K562 (cell line): ENCODE measurements at regions not wholly inside any gene's neighbourhood (a gene's known extent, or its start where the extent isn't known, plus 50 kb on each side); places are given as distances from the start of the nearest gene placed in this dataset.
"Not testable (repeated sequence)": the region's sequence is repeated elsewhere in the genome, so short reads cannot be mapped to it uniquely, and the experiment has no call there.

ENCODE experiments used
- ATAC-seq: fragments of 200-7000 bp; cut with Tn5 transposase; 3 replicates; pipeline ENCODE4 v1.9.1; 2020; ENCODE audit warnings: moderate library complexity
- BruUV-seq: library from RNA; stranded (reverse); fragments of 400-500 nt; replicated peaks from 2 replicates; lab custom pipeline; 2021; lab: Mats Ljungman, UMichigan
- CTCF ChIA-PET: fragments of 300-600 bp; formaldehyde crosslinking; extraction: SDS; loops from one replicate; lab custom pipeline; 2021; ENCODE audit warnings: low intra/inter-chr PET ratio; lab: Yijun Ruan, JAX
- POLR2A ChIA-PET: fragments of 300-600, 350-650 bp; sonication (Branson Sonifier 250); formaldehyde crosslinking; extraction: SDS; loops from one replicate; lab custom pipeline; 2021; ENCODE audit warnings: antibody characterized with exemption, inconsistent platforms; lab: Yijun Ruan, JAX
- DNase-seq, 4 experiments: peaks; one replicate each; pipeline versions ENCODE4 v3.0.0 to v3.0.0-alpha.2; 2011 to 2018; ENCODE audit warnings: low spot score in 3 of 4, mixed read lengths in 3 of 4; ENCODE audit errors: extremely low read depth in 1 of 4
- FAIRE-seq: peaks from 2 replicates; lab custom pipeline; 2011; peaks lifted over from hg19 to GRCh38; lab: Jason Lieb, UNC
- H2AFZ ChIP-seq: 2 replicates; pipeline ENCODE4 v1.6.0; 2011; ENCODE audit warnings: low read depth, low read length, control low read depth, inconsistent platforms
- H3K27ac ChIP-seq: fragments of 200-600 bp; 3 replicates; pipeline ENCODE4 v1.8.0; 2011; ENCODE audit warnings: low read depth, mild to moderate bottlenecking, control low read depth, inconsistent platforms, low read length, moderate library complexity, mixed read lengths; ENCODE audit errors: extremely low read depth
- H3K27me3 ChIP-seq, 2 experiments: fragments of 300-600 bp in 1 of 2; 2 replicates in 1 of 2; 3 replicates in 1 of 2; pipeline versions ENCODE4 v1.6.0 to v1.8.0; 2011; ENCODE audit warnings: inconsistent platforms in 2 of 2, low read length in 2 of 2, mild to moderate bottlenecking in 1 of 2, mixed read lengths in 1 of 2, moderate library complexity in 1 of 2; ENCODE audit not compliant: control insufficient read depth in 2 of 2, insufficient read depth in 2 of 2
- H3K36me3 ChIP-seq: fragments of 300-600 bp; 3 replicates; pipeline ENCODE4 v1.8.0; 2011; ENCODE audit warnings: mild to moderate bottlenecking, low read length, inconsistent platforms; ENCODE audit not compliant: control insufficient read depth, insufficient read depth
- H3K4me1 ChIP-seq, 2 experiments: fragments of 200-600 bp in 1 of 2; replicated peaks in 1 of 2; 2 replicates in 1 of 2; 3 replicates in 1 of 2; pipeline versions ENCODE4 v1.5.1 to v1.8.0; 2011; ENCODE audit warnings: inconsistent platforms in 2 of 2, low read length in 2 of 2, mild to moderate bottlenecking in 1 of 2, mixed read lengths in 1 of 2, moderate library complexity in 1 of 2; ENCODE audit not compliant: control insufficient read depth in 2 of 2, insufficient read depth in 2 of 2
- H3K4me2 ChIP-seq: 2 replicates; pipeline ENCODE4 v1.6.1; 2011; ENCODE audit warnings: low read length, control low read depth, inconsistent platforms, mixed read lengths; ENCODE audit not compliant: insufficient read depth
- H3K4me3 ChIP-seq: fragments of 200-600 bp; sonication (generic), shearing (Covaris generic); 2 replicates; pipeline ENCODE4 v1.5.1; 2016; ENCODE audit warnings: control low read depth, inconsistent platforms
- H3K79me2 ChIP-seq: fragments of 200-600 bp; 3 replicates; pipeline ENCODE4 v1.8.0; 2011; ENCODE audit warnings: low read length, inconsistent platforms; ENCODE audit not compliant: control insufficient read depth, insufficient read depth
- H3K9ac ChIP-seq, 2 experiments: 2 replicates each; pipeline versions ENCODE4 v1.6.0 to v1.6.1; 2011; ENCODE audit warnings: low read depth in 2 of 2, low read length in 2 of 2, control low read depth in 1 of 2, inconsistent platforms in 1 of 2, mild to moderate bottlenecking in 1 of 2, mixed read lengths in 1 of 2; ENCODE audit not compliant: insufficient read depth in 1 of 2
- H3K9me1 ChIP-seq: one replicate; pipeline ENCODE4 v1.6.0; 2011; ENCODE audit warnings: inconsistent platforms, mild to moderate bottlenecking, low read length, moderate library complexity; ENCODE audit not compliant: control insufficient read depth, insufficient read depth
- H3K9me3 ChIP-seq: replicated peaks from 2 replicates; pipeline ENCODE4 v1.5.1; 2011; ENCODE audit warnings: low read depth, low read length, inconsistent platforms; ENCODE audit not compliant: control insufficient read depth, insufficient read depth
- H4K20me1 ChIP-seq: replicated peaks from 2 replicates; pipeline ENCODE4 v1.6.1; 2011; ENCODE audit warnings: low read length, inconsistent platforms, mixed read lengths; ENCODE audit not compliant: control insufficient read depth, insufficient read depth
- CHD2 ChIP-seq: IDR thresholded peaks from 2 replicates; pipeline ENCODE4 v1.6.1; 2011; ENCODE audit warnings: low read depth, low read length
- ELF4 ChIP-seq: fragments of 450-650 bp; formaldehyde crosslinking; IDR thresholded peaks from 2 replicates; pipeline ENCODE4 v1.4.0; 2022; ENCODE audit warnings: missing genetic modification characterization
- EWSR1 ChIP-seq: fragments of 450-650 bp; IDR thresholded peaks from 2 replicates; pipeline ENCODE4 v1.6.1; 2018; ENCODE audit warnings: borderline replicate concordance, mild to moderate bottlenecking, low read depth, moderate library complexity; ENCODE audit not compliant: partially characterized antibody
- HNRNPLL ChIP-seq: fragments of 200-400 bp; formaldehyde crosslinking; IDR thresholded peaks from 2 replicates; pipeline ENCODE4 v1.6.1; 2017; ENCODE audit warnings: low read length, low read depth, mild to moderate bottlenecking; ENCODE audit not compliant: poor library complexity, severe bottlenecking
- SREBF2 ChIP-seq: sonication (generic); formaldehyde crosslinking; IDR thresholded peaks from 2 replicates; pipeline ENCODE4 v1.4.0; 2020; ENCODE audit warnings: mild to moderate bottlenecking, missing genetic modification reagents
- SRSF9 ChIP-seq: fragments of 200-400 bp; formaldehyde crosslinking; IDR thresholded peaks from 2 replicates; pipeline ENCODE4 v1.6.1; 2017; ENCODE audit warnings: low read depth, low read length, borderline replicate concordance
- TSC22D4 ChIP-seq: fragments of 450-650 bp; IDR thresholded peaks from 2 replicates; pipeline ENCODE4 v1.6.1; 2016; ENCODE audit warnings: missing genetic modification characterization, missing biosample characterization, control low read depth
- U2AF1 ChIP-seq: fragments of 200-400 bp; formaldehyde crosslinking; optimal IDR thresholded peaks from 2 replicates; pipeline ENCODE3; 2017; ENCODE audit warnings: mild to moderate bottlenecking, low read depth, low read length, moderate library complexity
- USF2 ChIP-seq: sonication (generic); formaldehyde crosslinking; IDR thresholded peaks from 2 replicates; pipeline ENCODE4 v1.5.0; 2020; ENCODE audit warnings: missing genetic modification reagents
- ZC3H4 ChIP-seq: sonication (generic); formaldehyde crosslinking; IDR thresholded peaks from 2 replicates; pipeline ENCODE4 v1.9.0; 2021; ENCODE audit warnings: missing genetic modification reagents, borderline replicate concordance
- ZFP36 ChIP-seq: fragments of 150-350 bp; IDR thresholded peaks from 2 replicates; pipeline ENCODE4 v1.6.1; 2018; ENCODE audit warnings: low read length, low read depth; ENCODE audit not compliant: partially characterized antibody
- ZMIZ1 ChIP-seq, 2 experiments: fragments of 150-350 bp in 1 of 2; IDR thresholded peaks; 2 replicates each; pipeline ENCODE4 v1.6.1; 2012 to 2016; ENCODE audit warnings: low read depth in 2 of 2, low read length in 2 of 2, mild to moderate bottlenecking in 1 of 2, moderate library complexity in 1 of 2
- WGBS: fragments of 100-300 bp; shearing (Covaris generic); methylation state at CpG from one replicate; pipeline ENCODE4 v1.1.6; 2016; ENCODE audit warnings: low coverage, mixed read lengths; ENCODE audit not compliant: insufficient coverage; ENCODE audit errors: missing lambda C conversion rate; 5-methylcytosine and 5-hydroxymethylcytosine counted together
- in situ Hi-C: fragments of 300-500 bp; cut with MboI; formaldehyde crosslinking; loops from 4 replicates; pipeline ENCODE4 v1.15.0; 2018; ENCODE audit warnings: inconsistent platforms, mixed read lengths
- intact Hi-C: fragments of 100-400 bp; cut with micrococcal nuclease; formaldehyde crosslinking; loops from 2 replicates; pipeline ENCODE4 v1.14.2; 2022

GRCh38 chr12:105446460-105446859, 116.0 kb downstream of the C12orf75 start:
- DNase-seq = peak in 2 of 4 experiments; percentile 1 to 9
- H2AFZ ChIP-seq, H3K4me2 ChIP-seq, in situ Hi-C loops, ATAC-seq, H3K27ac ChIP-seq, H3K4me3 ChIP-seq, H3K36me3 ChIP-seq, BruUV-seq, H3K27me3 ChIP-seq, H3K4me1 ChIP-seq, H3K79me2 ChIP-seq, POLR2A ChIA-PET, FAIRE-seq, H3K9ac ChIP-seq, H4K20me1 ChIP-seq, H3K9me1 ChIP-seq, intact Hi-C loops, H3K9me3 ChIP-seq, CTCF ChIA-PET: not testable (repeated sequence)
- TF ChIP-seq USF2 (CRISPR knock-in tag) = peak; percentile 50
- 0% methylated on average over 2 of the region's 2 CpGs for WGBS

DNA sequence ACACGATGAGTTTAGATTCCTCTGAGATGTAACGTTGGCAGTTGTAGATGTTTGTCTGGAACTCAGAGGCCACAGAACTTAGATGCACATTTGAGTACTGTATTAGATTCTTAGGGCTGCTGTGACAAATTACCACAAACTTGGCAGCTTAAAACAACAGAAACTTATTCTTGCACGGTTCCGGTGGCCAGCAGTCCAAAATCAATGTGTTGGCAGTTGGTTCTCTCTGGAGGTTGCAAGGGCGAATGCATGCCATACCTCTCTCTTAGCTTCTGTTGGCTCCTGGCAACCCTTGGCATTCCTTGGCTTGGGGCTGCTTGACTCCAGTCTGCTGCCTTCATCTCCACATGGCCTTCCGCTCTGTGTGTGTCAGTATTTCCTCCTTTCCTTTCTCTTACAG, 118.9 kb downstream of the C12orf75 start:
- Histone ChIP-seq H3K9me1 (no peaks in the 10 kb centered on the region), H3K27me3 (no peaks in the 10 kb centered on the region; a peak in 1 of 5 replicates), H3K27ac (no peak overlapping the region), H3K4me2 (no peak overlapping the region), H2AFZ (no peak overlapping the region), H4K20me1 (no peaks in the 10 kb centered on the region), H3K4me1 (no peaks in the 10 kb centered on the region), H3K36me3 (no peaks in the 10 kb centered on the region), H3K9ac (no peak overlapping the region), H3K4me3 (no peak overlapping the region), H3K9me3 (no peaks in the 10 kb centered on the region), H3K79me2 (no peaks in the 10 kb centered on the region)
- in situ Hi-C loops (no loop called here), intact Hi-C loops (no loop called here)
- ATAC-seq (no peak), FAIRE-seq (no peak), DNase-seq (no peak)
- POLR2A ChIA-PET = interaction anchor here (1.1 kb wide), 1 partner anchor 14 kb away, joined by 3 read pairs; no protein-coding TSS in a partner anchor
- BruUV-seq = no TSS peak
- 0% methylated on average over 6 of the region's 6 CpGs for WGBS
- CTCF ChIA-PET = no interaction called here
- TF ChIP-seq TSC22D4 (no peak), ELF4 (no peak), U2AF1 (no peak), EWSR1 (no peak), CHD2 (no peak), SREBF2 (no peak), ZFP36 (no peak), ZMIZ1 (IDR thresholded peaks at IDR 0.05; ENCODE audit: low read depth in 2 of 2, low read length in 2 of 2) (no peak), SRSF9 (no peak), HNRNPLL (no peak), ZC3H4 (CRISPR knock-in tag) (no peak)
